Gastroesophageal sphincter (tissue), 3 donors: ENCODE measurements at regions not wholly inside any gene's neighbourhood (a gene's known extent, or its start where the extent isn't known, plus 50 kb on each side); places are given as distances from the start of the nearest gene placed in this dataset.

Source experiments
- EP300 ChIP-seq: sonication (generic); formaldehyde crosslinking; IDR thresholded peaks from one replicate; pipeline ENCODE4 v1.6.1; 2017; ENCODE audit warnings: antibody characterized with exemption, mild to moderate bottlenecking
- POLR2A ChIP-seq, 2 donors: fragments of 450-650 bp; IDR thresholded peaks; one replicate each; pipeline ENCODE4 v1.6.1; 2017; ENCODE audit warnings: antibody characterized with exemption in 2 of 2, mild to moderate bottlenecking in 2 of 2, moderate library complexity in 1 of 2
- POLR2AphosphoS5 ChIP-seq: sonication (generic); formaldehyde crosslinking; IDR thresholded peaks from one replicate; pipeline ENCODE4 v1.6.1; 2017; ENCODE audit warnings: antibody characterized with exemption
- TF ChIP-seq, protein P1 (sequence below), 4 experiments: fragments of 200-600 bp in 2 of 4; fragments of 450-650 bp in 2 of 4; sonication (generic) in 1 of 4; IDR thresholded peaks; one replicate each; pipeline ENCODE4 v1.5.1; 2017 to 2019; ENCODE audit warnings: antibody characterized with exemption in 4 of 4, mild to moderate bottlenecking in 2 of 4, moderate library complexity in 2 of 4

DNA sequence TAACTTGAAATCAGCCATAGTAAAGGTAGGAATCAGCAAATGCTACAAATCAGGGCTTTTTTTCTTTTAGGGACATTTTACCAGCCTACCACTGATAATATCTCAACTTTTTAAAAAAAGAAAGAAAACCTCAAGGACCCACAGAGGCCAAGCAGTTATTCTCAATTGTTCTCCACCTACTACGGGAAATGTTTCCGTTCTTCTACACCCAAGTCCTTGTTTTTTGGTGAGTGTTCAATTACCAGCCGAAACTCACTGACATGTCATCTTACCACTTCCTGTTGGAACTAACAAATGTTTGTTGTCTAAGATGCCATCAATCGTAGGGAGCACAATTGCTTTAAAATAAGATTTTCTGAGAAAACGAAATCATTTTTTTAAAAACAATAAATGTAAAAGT lies 50.2 kb upstream of the CDK1 start:
- no peak for TF ChIP-seq EP300
- TF ChIP-seq, protein P1, sequence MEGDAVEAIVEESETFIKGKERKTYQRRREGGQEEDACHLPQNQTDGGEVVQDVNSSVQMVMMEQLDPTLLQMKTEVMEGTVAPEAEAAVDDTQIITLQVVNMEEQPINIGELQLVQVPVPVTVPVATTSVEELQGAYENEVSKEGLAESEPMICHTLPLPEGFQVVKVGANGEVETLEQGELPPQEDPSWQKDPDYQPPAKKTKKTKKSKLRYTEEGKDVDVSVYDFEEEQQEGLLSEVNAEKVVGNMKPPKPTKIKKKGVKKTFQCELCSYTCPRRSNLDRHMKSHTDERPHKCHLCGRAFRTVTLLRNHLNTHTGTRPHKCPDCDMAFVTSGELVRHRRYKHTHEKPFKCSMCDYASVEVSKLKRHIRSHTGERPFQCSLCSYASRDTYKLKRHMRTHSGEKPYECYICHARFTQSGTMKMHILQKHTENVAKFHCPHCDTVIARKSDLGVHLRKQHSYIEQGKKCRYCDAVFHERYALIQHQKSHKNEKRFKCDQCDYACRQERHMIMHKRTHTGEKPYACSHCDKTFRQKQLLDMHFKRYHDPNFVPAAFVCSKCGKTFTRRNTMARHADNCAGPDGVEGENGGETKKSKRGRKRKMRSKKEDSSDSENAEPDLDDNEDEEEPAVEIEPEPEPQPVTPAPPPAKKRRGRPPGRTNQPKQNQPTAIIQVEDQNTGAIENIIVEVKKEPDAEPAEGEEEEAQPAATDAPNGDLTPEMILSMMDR (IDR thresholded peaks at IDR 0.05) = no peak
- TF ChIP-seq POLR2A (IDR thresholded peaks at IDR 0.05) = no peak
- TF ChIP-seq POLR2AphosphoS5 = no peak
